WTC11 (cell line): ENCODE measurements at regions not wholly inside any gene's neighbourhood (a gene's known extent, or its start where the extent isn't known, plus 50 kb on each side); places are given as distances from the start of the nearest gene placed in this dataset.

Experiments
- ATF2 ChIP-seq: sonication (generic); formaldehyde crosslinking; IDR thresholded peaks from 2 replicates; pipeline ENCODE4 v1.8.1; 2022; ENCODE audit warnings: low read depth, missing genetic modification reagents, borderline replicate concordance
- ATF3 ChIP-seq: sonication (generic); formaldehyde crosslinking; conservative IDR thresholded peaks from 2 replicates; pipeline ENCODE4 v1.8.1; 2022; ENCODE audit warnings: mild to moderate bottlenecking, missing genetic modification reagents
- CREM ChIP-seq: sonication (generic); formaldehyde crosslinking; IDR thresholded peaks from 2 replicates; pipeline ENCODE4 v1.8.1; 2022; ENCODE audit warnings: mild to moderate bottlenecking, missing genetic modification reagents, moderate library complexity
- CTCF ChIP-seq: fragments of 200-600 bp; IDR thresholded peaks from 2 replicates; pipeline ENCODE4 v1.8.0; 2022; ENCODE audit warnings: antibody characterized with exemption
- E2F4 ChIP-seq: sonication (generic); formaldehyde crosslinking; IDR thresholded peaks from 2 replicates; pipeline ENCODE4 v1.8.1; 2022; ENCODE audit warnings: low read depth, mild to moderate bottlenecking, moderate library complexity, missing genetic modification reagents, borderline replicate concordance
- ELF4 ChIP-seq: sonication (generic); formaldehyde crosslinking; IDR thresholded peaks from 2 replicates; pipeline ENCODE4 v1.8.1; 2022; ENCODE audit warnings: low read depth, mild to moderate bottlenecking, moderate library complexity, missing genetic modification reagents
- NR1H2 ChIP-seq: sonication (generic); formaldehyde crosslinking; IDR thresholded peaks from 2 replicates; pipeline ENCODE4 v1.9.0; 2021; ENCODE audit warnings: mild to moderate bottlenecking, moderate library complexity, missing genetic modification reagents
- NR2C2 ChIP-seq: sonication (generic); formaldehyde crosslinking; IDR thresholded peaks from 2 replicates; pipeline ENCODE4 v1.8.0; 2022; ENCODE audit warnings: mild to moderate bottlenecking, missing genetic modification reagents
- NR3C1 ChIP-seq: sonication (generic); formaldehyde crosslinking; conservative IDR thresholded peaks from 2 replicates; pipeline ENCODE4 v1.8.1; 2023; ENCODE audit warnings: low read depth, mild to moderate bottlenecking, missing genetic modification reagents
- ZNF281 ChIP-seq: sonication (generic); formaldehyde crosslinking; IDR thresholded peaks from 2 replicates; pipeline ENCODE4 v1.8.0; 2023; ENCODE audit warnings: mild to moderate bottlenecking, missing genetic modification reagents

GRCh38 chr2:239745386-239746227 is 279.5 kb downstream of the NDUFA10 start:
- no peak for TF ChIP-seq CTCF
- no peak for TF ChIP-seq ATF3
- no peak for TF ChIP-seq ZNF281 (CRISPR knock-in tag)
- no peak for TF ChIP-seq NR2C2 (CRISPR knock-in tag)
- no peak for TF ChIP-seq E2F4
- no peak for TF ChIP-seq ATF2
- TF ChIP-seq NR1H2 (CRISPR knock-in tag) = no peak
- TF ChIP-seq NR3C1 = no peak
- TF ChIP-seq CREM = no peak
- no peak for TF ChIP-seq ELF4 (CRISPR knock-in tag)
